ENCODE measurements at regions not wholly inside any gene's neighbourhood (a gene's known extent, or its start where the extent isn't known, plus 50 kb on each side); places are given as distances from the start of the nearest gene placed in this dataset.
"Not testable (repeated sequence)": the region's sequence is repeated elsewhere in the genome, so short reads cannot be mapped to it uniquely, and the experiment has no call there.

GRCh38 chr6:126988125-126988524 lies 130.3 kb upstream of the RSPO3 start:
- not testable (repeated sequence) for H3K9me3 Mint-ChIP-seq, H3K4me1 Mint-ChIP-seq, ATAC-seq, DNase-seq, H3K4me3 Mint-ChIP-seq, H3K27ac Mint-ChIP-seq, H3K27me3 Mint-ChIP-seq

GRCh38 chr6:127000631-127001030 lies 117.8 kb upstream of the RSPO3 start:
- Mint-ChIP-seq H3K4me3 (no peak overlapping the region), H3K9me3 (no peaks in the 10 kb centered on the region), H3K27me3 (no peaks in the 10 kb centered on the region), H3K27ac (no peak overlapping the region), H3K4me1 (no peaks in the 10 kb centered on the region)
- ATAC-seq = no peak
- DNase-seq = no peak

GRCh38 chr6:127013865-127014264 lies 104.6 kb upstream of the RSPO3 start:
- no peak for ATAC-seq
- Mint-ChIP-seq H3K27me3 (no peaks in the 10 kb centered on the region), H3K4me1 (no peaks in the 10 kb centered on the region), H3K27ac (no peak overlapping the region), H3K9me3 (no peaks in the 10 kb centered on the region), H3K4me3 (no peak overlapping the region)
- DNase-seq = no peak

GRCh38 chr6:127015858-127016257 lies 102.6 kb upstream of the RSPO3 start:
- DNase-seq (no peak), ATAC-seq (no peak)
- no peak overlapping the region for H3K27ac Mint-ChIP-seq
- no peaks in the 10 kb centered on the region for H3K4me1 Mint-ChIP-seq
- H3K9me3 Mint-ChIP-seq = no peaks in the 10 kb centered on the region
- H3K27me3 Mint-ChIP-seq = no peaks in the 10 kb centered on the region
- H3K4me3 Mint-ChIP-seq = no peak overlapping the region

GRCh38 chr6:127019828-127020227 lies 98.6 kb upstream of the RSPO3 start:
- H3K27ac Mint-ChIP-seq = no peak overlapping the region
- no peaks in the 10 kb centered on the region for H3K9me3 Mint-ChIP-seq
- H3K4me1 Mint-ChIP-seq = no peaks in the 10 kb centered on the region
- H3K27me3 Mint-ChIP-seq = no peaks in the 10 kb centered on the region
- ATAC-seq (no peak), DNase-seq (no peak)
- H3K4me3 Mint-ChIP-seq = no peak overlapping the region

GRCh38 chr6:127022302-127022701 lies 96.2 kb upstream of the RSPO3 start:
- Mint-ChIP-seq H3K27me3 (no peaks in the 10 kb centered on the region), H3K4me1 (no peaks in the 10 kb centered on the region), H3K4me3 (no peak overlapping the region), H3K9me3 (no peaks in the 10 kb centered on the region), H3K27ac (no peak overlapping the region)
- ATAC-seq (no peak), DNase-seq (no peak)

- DNase-seq (no peak), ATAC-seq (no peak)
- Mint-ChIP-seq H3K27me3 (no peaks in the 10 kb centered on the region), H3K4me1 (no peaks in the 10 kb centered on the region), H3K27ac (no peak overlapping the region), H3K4me3 (no peak overlapping the region), H3K9me3 (no peaks in the 10 kb centered on the region)
Measured at GRCh38 chr6:127023001-127023778, 95.3 kb upstream of the RSPO3 start.

GRCh38 chr6:127026247-127026646 lies 92.2 kb upstream of the RSPO3 start:
- H3K9me3 Mint-ChIP-seq = no peaks in the 10 kb centered on the region

GRCh38 chr6:127030111-127030510 lies 88.4 kb upstream of the RSPO3 start:
- H3K4me3 Mint-ChIP-seq = no peak overlapping the region
- H3K4me1 Mint-ChIP-seq = no peaks in the 10 kb centered on the region
- no peaks in the 10 kb centered on the region for H3K27me3 Mint-ChIP-seq
- no peak for ATAC-seq
- H3K9me3 Mint-ChIP-seq = no peaks in the 10 kb centered on the region
- DNase-seq = no peak
- H3K27ac Mint-ChIP-seq = no peak overlapping the region

More at GRCh38 chr6:127026247-127026646, 92.2 kb upstream of the RSPO3 start:
- no peaks in the 10 kb centered on the region for H3K4me1 Mint-ChIP-seq
- H3K27ac Mint-ChIP-seq = no peak overlapping the region
- no peaks in the 10 kb centered on the region for H3K27me3 Mint-ChIP-seq
- DNase-seq = no peak
- no peak overlapping the region for H3K4me3 Mint-ChIP-seq
- ATAC-seq = no peak

GRCh38 chr6:127030836-127031235 lies 87.6 kb upstream of the RSPO3 start:
- H3K27me3 Mint-ChIP-seq = no peaks in the 10 kb centered on the region
- ATAC-seq = no peak
- no peaks in the 10 kb centered on the region for H3K9me3 Mint-ChIP-seq
- no peak overlapping the region for H3K27ac Mint-ChIP-seq
- no peak for DNase-seq
- no peaks in the 10 kb centered on the region for H3K4me1 Mint-ChIP-seq
- no peak overlapping the region for H3K4me3 Mint-ChIP-seq

GRCh38 chr6:127031511-127031910 lies 87.0 kb upstream of the RSPO3 start:
- Mint-ChIP-seq H3K4me3 (no peak overlapping the region), H3K27ac (no peak overlapping the region), H3K9me3 (no peaks in the 10 kb centered on the region), H3K27me3 (no peaks in the 10 kb centered on the region), H3K4me1 (no peaks in the 10 kb centered on the region)
- no peak for ATAC-seq
- no peak for DNase-seq

GRCh38 chr6:127032971-127033370 lies 85.5 kb upstream of the RSPO3 start:
- Mint-ChIP-seq H3K9me3 (peaks cover 0 to 5% of the 10 kb centered on the region in 2 donors), H3K27ac (no peak overlapping the region), H3K27me3 (no peaks in the 10 kb centered on the region), H3K4me1 (no peaks in the 10 kb centered on the region), H3K4me3 (no peak overlapping the region)
- no peak for ATAC-seq
- no peak for DNase-seq

GRCh38 chr6:127051571-127052260 lies 66.8 kb upstream of the RSPO3 start:
- no peak for DNase-seq
- no peak overlapping the region for H3K4me3 Mint-ChIP-seq
- no peak for ATAC-seq
- H3K27me3 Mint-ChIP-seq = no peaks in the 10 kb centered on the region
- H3K4me1 Mint-ChIP-seq = no peaks in the 10 kb centered on the region
- peaks cover 6 to 12% of the 10 kb centered on the region in 2 donors for H3K9me3 Mint-ChIP-seq
- H3K27ac Mint-ChIP-seq = no peak overlapping the region

GRCh38 chr6:127053032-127053874 lies 65.2 kb upstream of the RSPO3 start:
- ATAC-seq = no peak

GRCh38 chr6:127053875-127054235 lies 64.6 kb upstream of the RSPO3 start:
- no peak overlapping the region for H3K4me3 Mint-ChIP-seq
- no peaks in the 10 kb centered on the region for H3K4me1 Mint-ChIP-seq
- no peak for DNase-seq
- H3K9me3 Mint-ChIP-seq = peaks cover 0 to 12% of the 10 kb centered on the region in 2 donors
- no peaks in the 10 kb centered on the region for H3K27me3 Mint-ChIP-seq
- H3K27ac Mint-ChIP-seq = no peak overlapping the region
- ATAC-seq = no peak

More at GRCh38 chr6:127053032-127053874, 65.2 kb upstream of the RSPO3 start:
- no peak overlapping the region for H3K4me3 Mint-ChIP-seq
- H3K27ac Mint-ChIP-seq = no peak overlapping the region
- H3K9me3 Mint-ChIP-seq = peaks cover 0 to 12% of the 10 kb centered on the region in 2 donors
- DNase-seq = no peak
- H3K4me1 Mint-ChIP-seq = no peaks in the 10 kb centered on the region
- no peaks in the 10 kb centered on the region for H3K27me3 Mint-ChIP-seq

- Mint-ChIP-seq H3K4me1 (no peaks in the 10 kb centered on the region), H3K9me3 (no peaks in the 10 kb centered on the region), H3K27me3 (no peaks in the 10 kb centered on the region), H3K4me3 (no peak overlapping the region), H3K27ac (no peak overlapping the region)
- ATAC-seq = no peak
- DNase-seq = no peak
Measured at GRCh38 chr6:127058027-127058426, 60.4 kb upstream of the RSPO3 start.

Data from stimulated activated naive CD8-positive, alpha-beta T cell treated with anti-CD3 and anti-CD28 coated beads, Interleukin-15, amount 100 ng/mL, for 72 hours (primary cell).